GM21367 (cell line): ENCODE measurements at regions not wholly inside any gene's neighbourhood (a gene's known extent, or its start where the extent isn't known, plus 50 kb on each side); places are given as distances from the start of the nearest gene placed in this dataset.

Source experiments
- ATAC-seq: cut with Tn5 transposase; IDR thresholded peaks from one replicate; pipeline ENCODE4 v1.9.1; 2021; ENCODE audit not compliant: unreplicated experiment

DNA sequence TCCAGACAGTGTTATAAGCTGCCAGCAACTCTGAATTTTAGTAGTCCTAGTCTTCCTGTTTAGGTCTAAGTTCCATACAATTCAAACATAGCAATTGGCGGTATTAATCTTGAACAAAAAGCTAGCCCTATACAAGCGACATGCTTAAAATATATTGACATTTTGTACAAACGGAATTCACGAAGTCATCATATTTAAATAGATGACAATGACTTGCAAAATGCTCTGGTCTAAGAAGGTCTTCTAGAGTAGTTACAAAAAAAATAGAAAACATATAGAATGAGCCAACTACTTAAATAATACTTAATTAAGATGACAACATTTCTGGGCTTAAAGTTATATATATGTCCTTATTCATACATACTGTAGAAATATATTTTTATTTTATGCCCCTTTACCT lies 446.6 kb downstream of the ANKRD7 start:
- ATAC-seq = no peak

DNA sequence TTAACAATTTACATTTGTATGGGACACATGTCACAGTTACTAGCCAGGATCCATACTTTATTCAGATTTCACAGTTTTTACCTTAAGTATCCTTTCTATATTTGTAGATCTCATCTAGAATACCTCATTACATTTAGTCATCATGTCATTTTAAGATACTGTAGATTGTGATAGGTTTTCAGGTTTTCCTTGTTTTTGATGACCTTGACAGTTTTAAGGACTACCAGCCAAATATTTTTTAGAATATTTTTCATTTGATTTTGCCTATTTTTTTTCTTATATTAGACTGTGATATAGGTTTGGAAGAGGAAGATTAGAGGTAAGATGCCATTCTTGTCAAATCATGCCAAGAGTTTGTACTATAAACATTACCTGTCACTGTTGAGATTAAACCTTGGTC lies 460.3 kb downstream of the ANKRD7 start:
- ATAC-seq = no peak

- ATAC-seq = no peak
Measured at GRCh38 chr7:118689403-118689802, 464.9 kb downstream of the ANKRD7 start.

DNA sequence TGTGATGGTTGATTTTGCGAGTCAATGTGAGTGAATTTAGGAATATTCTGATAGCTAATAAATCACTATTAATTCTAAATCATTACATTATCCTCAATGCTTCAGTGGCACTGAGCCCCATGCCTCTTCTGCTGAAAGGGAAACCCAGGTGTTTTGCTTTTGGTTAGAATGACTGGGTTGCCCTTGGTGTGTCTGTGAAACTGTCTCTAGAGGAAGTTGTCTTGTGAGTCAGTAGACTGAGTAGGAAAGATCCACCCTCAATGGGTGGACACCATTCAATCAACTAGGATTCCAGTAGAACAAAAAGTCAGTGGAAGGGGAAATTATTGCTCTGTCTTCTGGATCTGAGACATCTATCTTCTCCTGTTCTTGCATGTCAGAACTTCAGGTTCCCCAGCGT lies 472.4 kb downstream of the ANKRD7 start:
- no peak for ATAC-seq

DNA sequence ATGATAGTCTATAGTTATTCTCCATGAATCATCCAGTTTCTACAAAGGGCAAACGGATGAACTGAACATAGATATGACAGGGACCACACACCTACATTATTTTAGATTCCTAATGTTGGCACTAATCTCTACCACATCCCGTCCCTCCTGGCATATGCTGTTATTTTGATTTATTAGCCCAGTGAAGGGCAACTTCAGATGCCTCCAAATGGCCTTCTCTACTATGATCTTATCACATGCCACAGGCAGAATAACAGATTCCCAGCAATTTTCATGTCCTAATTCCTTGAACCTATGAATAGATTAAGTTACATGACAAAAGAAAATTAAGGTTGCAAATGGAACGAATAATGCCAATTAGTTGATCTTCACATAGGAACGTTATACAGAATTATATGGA lies 474.7 kb downstream of the ANKRD7 start:
- no peak for ATAC-seq

DNA sequence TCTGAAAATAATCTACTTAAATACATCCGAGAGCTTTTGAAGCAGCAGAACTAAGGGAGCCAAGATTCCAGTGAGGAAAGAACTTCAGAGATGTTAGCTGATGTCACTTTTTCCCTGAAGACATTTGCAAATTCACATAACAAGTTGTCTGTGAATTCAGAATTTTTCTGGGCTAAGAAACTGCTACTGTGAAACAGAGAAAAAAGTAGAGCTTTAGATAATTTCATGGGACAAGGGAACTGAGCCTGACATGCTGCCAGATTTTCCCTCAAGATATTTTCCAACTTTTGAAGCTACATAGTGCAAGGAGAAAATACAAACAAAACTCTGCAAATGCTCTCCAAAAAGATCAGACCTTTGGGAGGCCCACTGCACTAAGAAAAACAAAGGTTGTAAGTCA lies 484.2 kb downstream of the ANKRD7 start:
- ATAC-seq = no peak

DNA sequence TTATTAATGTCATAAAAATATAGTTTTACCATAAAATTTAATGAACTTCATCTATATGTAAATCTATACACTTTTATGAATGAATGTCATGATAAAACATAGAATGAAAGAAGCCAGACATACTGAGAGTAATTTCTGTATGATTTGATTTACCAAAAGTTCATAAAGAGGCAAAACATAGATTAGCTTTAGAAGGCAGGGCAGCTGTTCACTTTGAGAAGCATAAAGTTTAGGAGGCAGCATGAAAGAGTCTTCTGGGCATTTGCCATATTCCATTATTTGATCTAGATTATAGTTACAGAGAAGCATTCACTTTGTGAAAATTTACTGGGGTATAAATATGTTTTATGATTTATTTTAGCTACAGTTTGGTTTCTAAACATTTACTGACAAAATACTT lies 487.2 kb downstream of the ANKRD7 start:
- no peak for ATAC-seq

GRCh38 chr7:118713039-118713438 lies 488.5 kb downstream of the ANKRD7 start:
- no peak for ATAC-seq

DNA sequence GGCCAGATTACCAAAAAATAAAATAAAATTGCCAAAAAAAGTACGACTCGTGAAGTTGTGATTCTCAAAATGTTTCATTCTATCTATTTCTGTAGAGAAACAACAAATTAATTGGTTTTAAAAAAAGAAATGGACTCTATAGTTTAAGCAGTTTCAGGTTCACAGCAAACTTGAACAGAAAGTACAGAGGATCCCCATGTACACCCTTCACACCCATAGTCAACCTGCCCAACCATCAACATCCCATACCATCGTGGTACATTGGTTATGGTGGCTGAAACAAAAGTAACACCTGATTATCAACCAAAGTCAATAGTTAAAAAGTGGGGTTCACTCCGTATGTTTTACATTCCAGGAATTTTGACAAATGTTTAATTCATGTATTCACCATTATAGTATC lies 496.1 kb downstream of the ANKRD7 start:
- no peak for ATAC-seq

- ATAC-seq = no peak
Measured at GRCh38 chr7:118731854-118732253, 507.4 kb downstream of the ANKRD7 start.

GRCh38 chr7:118734541-118734940 lies 510.0 kb downstream of the ANKRD7 start:
- no peak for ATAC-seq

DNA sequence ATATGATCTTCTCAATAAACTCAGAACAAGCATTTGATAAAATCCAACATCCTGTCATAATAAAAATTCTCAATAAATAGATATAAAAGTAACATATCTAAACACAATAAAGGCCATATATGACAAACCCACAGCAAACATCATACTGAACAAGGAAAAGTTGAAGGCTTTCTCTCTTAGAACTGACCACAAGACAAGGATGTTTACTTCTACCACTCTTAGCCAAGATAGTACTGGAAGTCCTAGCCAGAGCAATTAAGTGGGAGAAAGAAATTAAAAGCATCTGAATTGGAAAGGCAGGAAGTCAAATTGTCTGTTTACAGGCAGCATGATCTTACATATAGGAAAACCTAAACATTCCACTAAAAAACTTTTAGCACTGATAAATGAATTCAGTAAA lies 510.9 kb downstream of the ANKRD7 start:
- ATAC-seq = no peak

DNA sequence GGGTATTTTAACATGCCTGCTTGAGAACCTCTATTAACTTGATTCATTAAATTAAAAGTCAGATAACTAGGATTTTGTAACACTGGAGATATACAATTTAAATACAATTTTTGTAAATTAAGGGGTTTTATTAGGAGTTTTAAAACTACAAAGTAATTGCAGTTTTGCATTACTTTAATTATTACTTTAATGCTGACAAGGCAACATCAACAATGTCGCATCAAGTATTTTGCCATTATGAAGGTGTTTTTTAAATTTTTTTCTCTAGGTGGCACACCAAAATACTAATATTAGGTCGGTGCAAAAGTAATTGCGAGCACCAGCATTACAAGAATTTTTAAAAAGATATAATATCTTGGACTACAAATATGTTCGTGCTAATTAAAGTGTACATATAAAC lies 513.4 kb downstream of the ANKRD7 start:
- ATAC-seq = no peak

- no peak for ATAC-seq
Measured at GRCh38 chr7:118745927-118746326, 521.4 kb downstream of the ANKRD7 start.

GRCh38 chr7:118747473-118747872 lies 523.0 kb downstream of the ANKRD7 start:
- no peak for ATAC-seq

GRCh38 chr7:118753479-118753878 lies 529.0 kb downstream of the ANKRD7 start:
- no peak for ATAC-seq

GRCh38 chr7:118754608-118755007 lies 530.1 kb downstream of the ANKRD7 start:
- ATAC-seq = no peak

DNA sequence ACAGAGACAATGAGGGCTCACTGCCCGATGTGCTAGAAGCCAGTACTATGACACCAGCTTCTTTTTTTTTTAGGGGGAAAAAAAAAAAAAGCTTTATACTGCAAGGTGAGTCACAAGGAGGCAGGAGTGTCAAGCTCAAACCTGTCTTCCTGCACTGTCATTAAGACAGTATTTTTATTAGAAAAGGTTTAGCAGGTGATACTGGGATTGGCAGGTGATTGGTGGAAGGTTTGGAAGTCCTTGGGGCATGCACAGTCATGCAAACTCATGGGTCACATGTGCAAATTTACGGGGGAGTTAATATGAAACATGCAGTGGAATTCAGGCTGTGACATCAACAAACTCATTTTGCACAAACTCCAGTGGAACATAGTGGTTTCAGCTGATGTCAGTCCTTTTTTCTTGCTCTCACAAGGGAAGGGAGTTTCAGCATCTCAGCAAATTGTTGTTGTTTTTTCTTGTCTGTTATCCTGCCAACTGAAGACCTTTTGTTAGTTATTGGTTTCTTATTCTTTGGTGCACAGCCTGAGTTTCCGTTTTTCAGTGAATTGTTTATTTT lies 530.6 kb downstream of the ANKRD7 start:
- no peak for ATAC-seq

DNA sequence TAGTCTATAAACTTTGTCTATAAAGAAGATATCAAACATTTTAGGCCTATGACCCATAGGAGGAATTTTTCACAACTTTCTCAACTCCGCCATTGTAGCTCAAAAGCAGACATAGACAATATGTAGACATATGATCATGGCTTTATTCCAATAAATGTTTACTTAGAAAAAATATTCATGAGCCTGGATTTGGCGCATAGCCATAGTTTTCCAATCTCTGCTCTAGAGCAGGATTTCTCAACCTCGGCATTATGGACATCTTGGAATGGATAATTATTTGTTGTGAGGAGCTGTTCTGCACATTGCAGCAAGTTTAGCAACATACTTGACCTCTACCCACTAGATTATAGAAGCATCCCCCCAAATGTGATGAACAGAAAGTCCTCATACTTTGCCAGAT lies 532.6 kb downstream of the ANKRD7 start:
- ATAC-seq = no peak

GRCh38 chr7:118758582-118758981 lies 534.1 kb downstream of the ANKRD7 start:
- no peak for ATAC-seq

- no peak for ATAC-seq
Measured at GRCh38 chr7:118759921-118760320, 535.4 kb downstream of the ANKRD7 start.

DNA sequence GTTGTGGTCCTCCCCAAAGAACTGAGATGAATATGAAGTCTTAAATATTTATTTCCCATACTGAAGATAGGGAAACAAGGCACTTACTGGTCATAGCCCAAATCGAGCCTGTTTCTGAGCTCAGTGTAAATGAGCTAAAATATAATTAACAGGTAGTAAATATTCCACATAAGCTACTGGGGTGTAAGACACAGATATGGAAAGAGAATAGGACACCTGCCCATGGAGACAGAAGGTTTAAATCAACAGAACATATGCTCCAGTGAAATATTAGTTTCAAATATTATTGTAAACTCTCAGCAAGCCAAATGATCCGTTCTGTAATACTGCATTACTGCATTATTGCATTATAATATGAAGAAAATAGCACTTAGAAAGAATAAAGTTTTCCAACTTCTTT lies 537.9 kb downstream of the ANKRD7 start:
- ATAC-seq = no peak

DNA sequence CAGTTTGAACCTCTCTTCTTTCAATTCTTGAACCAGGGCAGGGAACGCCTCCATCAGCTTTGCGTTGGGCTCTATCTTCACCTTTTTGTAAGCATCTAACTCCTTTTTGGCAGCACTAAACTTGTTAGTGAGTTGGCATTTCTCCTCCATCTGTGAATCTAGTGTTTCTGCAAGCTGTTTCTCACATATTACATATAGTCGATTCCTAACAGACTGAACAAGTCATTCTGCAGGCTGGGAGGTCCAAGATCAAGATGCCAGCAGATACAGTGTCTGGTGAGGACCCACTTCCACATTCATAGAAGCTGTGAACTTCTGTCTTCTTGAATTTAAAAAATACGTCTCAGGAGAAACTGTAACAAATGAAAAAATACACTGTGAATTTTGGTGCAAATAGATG lies 539.7 kb downstream of the ANKRD7 start:
- no peak for ATAC-seq

DNA sequence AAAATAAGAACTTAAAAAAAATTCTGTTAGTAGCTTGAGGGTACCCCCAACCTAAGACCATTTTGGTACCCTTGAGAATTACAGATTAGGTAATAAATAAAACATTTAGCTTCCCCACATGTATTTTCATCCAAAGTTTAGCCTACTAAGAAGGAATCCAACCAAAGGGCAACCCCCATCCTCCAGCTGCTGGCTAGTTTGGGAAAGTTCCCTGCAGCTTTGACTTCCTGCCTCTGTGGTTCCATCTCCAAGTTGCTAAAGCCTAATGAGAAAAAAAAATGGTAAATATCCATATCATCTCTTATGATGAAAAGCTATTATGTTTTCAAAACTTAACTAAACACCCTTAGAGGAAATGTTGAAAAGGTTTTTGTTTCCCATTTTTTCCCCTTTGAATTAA lies 547.2 kb downstream of the ANKRD7 start:
- ATAC-seq = no peak
